ENCODE measurements at regions not wholly inside any gene's neighbourhood (a gene's known extent, or its start where the extent isn't known, plus 50 kb on each side); places are given as distances from the start of the nearest gene placed in this dataset.
"Not testable (repeated sequence)": the region's sequence is repeated elsewhere in the genome, so short reads cannot be mapped to it uniquely, and the experiment has no call there.

GRCh38 chr4:160746585-160746984 lies 1417.2 kb downstream of the FSTL5 start:
- not testable (repeated sequence) for DNase-seq

DNA sequence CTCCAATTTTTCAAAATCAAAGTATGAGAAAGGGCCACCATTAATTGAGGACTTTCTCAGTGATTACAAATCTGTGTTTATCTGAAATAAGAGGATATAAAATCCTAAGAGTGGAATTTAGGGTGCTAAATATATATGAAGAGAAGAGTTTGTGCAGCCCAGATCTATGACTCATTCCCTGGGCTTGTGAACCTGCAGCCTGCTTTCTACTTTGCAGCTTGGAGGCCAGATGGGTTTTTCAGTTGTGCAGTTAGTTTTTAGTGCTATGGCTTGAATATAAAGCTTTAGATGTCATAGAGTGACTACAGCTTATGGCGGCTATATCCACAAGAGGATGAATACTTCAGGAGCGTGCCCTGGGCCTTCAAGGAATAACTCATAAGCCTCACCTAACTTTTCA lies 1391.1 kb downstream of the FSTL5 start:
- DNase-seq: no peak

GRCh38 chr4:160795216-160795615 lies 1368.6 kb downstream of the FSTL5 start:
- DNase-seq: no peak

DNA sequence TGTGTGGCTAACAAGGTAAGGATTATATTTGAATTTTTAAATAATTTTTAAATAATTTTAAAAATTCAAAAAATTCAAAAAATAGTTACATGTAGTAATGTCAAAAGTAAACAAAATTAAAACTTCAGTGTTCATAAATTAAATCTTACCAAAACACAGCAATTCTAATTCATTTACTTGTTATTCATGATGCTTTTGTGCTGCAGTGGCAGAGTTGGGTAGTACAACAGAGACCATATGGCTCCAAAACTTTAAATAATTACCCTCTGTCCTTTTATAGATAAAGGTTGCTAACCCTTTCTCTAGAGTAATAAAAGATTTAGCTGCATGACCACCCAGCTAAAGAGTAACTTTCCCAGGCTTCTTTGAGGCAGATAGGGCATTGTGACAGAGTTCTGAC lies 1355.6 kb downstream of the FSTL5 start:
- no peak for DNase-seq

GRCh38 chr4:160809576-160809975 lies 1354.2 kb downstream of the FSTL5 start:
- no peak for DNase-seq

- no peak for DNase-seq
Measured at GRCh38 chr4:160810424-160810823, 1353.4 kb downstream of the FSTL5 start.

GRCh38 chr4:160810941-160811340 lies 1352.9 kb downstream of the FSTL5 start:
- DNase-seq: no peak

- DNase-seq: no peak
Measured at GRCh38 chr4:160811956-160812355, 1351.8 kb downstream of the FSTL5 start.

- no peak for DNase-seq
Measured at GRCh38 chr4:160814726-160815125, 1349.1 kb downstream of the FSTL5 start.

GRCh38 chr4:160818571-160818970 lies 1345.2 kb downstream of the FSTL5 start:
- DNase-seq: no peak

DNA sequence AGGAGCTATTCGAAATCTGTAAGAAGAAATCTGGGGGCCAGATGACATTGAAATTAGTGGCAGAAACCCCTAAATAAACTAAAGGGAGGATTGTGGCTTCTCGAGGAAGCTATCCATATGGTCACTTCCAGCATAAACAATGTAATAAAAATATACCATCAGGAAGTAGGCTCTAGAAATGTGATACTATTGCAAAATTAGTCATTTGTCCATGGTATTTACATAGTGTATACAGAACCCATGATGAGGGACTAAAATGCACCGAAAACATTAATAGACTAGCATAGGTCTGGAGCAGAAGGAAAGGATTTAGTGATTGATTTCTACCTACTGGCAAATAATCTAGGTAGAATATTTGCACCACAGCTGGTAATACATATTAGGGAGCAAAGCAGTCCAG lies 1344.0 kb downstream of the FSTL5 start:
- no peak for DNase-seq

- no peak for DNase-seq
Measured at GRCh38 chr4:160824481-160824880, 1339.3 kb downstream of the FSTL5 start.

DNA sequence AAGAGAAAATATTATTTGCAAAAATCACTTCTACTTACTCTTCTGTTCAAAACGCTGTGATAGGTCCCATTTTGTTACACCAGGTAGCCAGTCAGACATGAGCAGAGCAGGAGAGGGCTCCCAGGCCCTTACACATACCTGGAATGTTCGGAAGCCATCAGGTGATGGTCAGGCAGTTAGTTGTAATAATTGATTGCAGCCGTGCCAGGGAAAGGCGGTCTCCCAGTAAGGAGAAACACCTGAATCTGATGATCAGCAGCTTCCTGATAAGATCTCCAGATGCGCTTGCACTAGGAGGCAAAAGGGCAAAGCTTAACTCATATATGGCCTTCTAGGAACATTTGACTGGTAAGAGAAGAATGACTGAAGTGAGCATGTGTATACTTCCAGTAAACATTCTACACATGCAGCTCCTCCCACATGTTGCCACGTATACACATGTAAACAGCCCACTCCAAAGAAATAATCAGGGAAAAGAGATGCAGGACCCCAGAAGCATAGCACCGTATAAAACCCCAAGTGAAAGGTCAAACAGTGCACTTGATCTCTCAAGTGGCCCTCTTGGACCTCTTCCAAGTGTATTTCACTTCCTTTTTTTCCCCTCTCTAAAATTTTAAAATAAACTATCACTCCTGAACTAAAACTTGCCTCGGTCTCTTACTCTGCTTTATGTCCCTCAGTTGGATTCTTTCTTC lies 1338.0 kb downstream of the FSTL5 start:
- no peak for DNase-seq

- no peak for DNase-seq
Measured at GRCh38 chr4:160826339-160826679, 1337.5 kb downstream of the FSTL5 start.

- no peak for DNase-seq
Measured at GRCh38 chr4:160831165-160831922, 1332.5 kb downstream of the FSTL5 start.

DNA sequence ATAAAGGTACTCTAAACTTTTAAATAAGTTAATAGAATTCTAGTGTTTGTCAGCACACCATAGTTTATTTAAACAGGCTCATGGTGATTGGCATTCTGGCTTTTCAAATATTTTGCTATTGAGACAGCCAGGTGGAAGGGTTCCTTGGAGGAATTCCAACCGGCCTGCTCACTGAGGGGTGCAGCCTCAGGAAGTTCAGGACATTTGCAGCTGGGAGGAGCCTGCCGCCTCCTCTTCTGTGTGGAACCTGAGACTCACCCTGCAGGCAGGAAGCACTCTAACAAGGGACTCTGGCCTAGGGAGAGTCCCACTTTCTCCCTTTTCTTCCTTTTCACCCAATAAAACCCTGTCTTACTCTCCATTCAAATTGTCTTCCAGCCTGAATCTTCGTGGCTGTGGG lies 1328.0 kb downstream of the FSTL5 start:
- no peak for DNase-seq

GRCh38 chr4:160836431-160836830 lies 1327.4 kb downstream of the FSTL5 start:
- DNase-seq: no peak

- DNase-seq: no peak
Measured at GRCh38 chr4:160846121-160846520, 1317.7 kb downstream of the FSTL5 start.

DNA sequence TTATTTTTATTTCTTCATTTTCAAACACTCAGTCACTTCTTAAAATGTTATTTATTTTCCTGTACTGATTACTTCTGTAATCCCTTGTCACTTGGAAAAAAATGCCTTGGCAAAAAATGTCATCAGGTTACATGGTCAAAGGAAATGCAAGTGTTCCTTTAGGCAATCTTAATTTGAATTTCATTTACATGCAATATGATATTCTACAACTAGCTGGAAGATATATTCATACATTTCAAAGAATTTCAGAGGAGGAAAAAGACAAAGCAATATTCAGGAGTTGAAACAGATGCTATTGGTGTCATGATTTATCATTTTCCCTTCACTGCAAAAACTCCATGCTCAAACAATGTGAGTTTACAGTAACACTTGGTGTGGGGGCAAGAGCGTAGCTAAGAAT lies 1316.6 kb downstream of the FSTL5 start:
- DNase-seq: no peak

DNA sequence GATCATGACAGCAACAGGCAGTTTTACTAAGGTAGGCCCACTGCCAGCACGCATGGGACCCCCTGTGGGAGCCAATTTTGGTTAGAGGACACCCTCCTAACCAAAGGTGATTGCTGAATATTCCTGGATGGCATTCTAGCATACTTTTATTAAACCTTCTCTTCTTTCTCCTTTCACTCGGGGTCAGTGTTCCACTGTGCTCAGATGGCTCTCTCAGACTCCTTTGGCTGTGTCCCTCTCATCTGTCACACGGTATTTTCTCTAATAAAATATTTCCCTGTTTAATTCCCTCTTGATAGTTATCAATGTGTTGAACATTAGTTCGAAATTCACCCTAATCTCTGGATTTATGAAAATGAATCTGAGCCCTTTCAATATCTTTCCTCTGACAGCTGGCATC lies 1315.3 kb downstream of the FSTL5 start:
- no peak for DNase-seq

GRCh38 chr4:160848901-160849760 lies 1314.7 kb downstream of the FSTL5 start:
- no peak for DNase-seq

GRCh38 chr4:160864253-160864652 lies 1299.5 kb downstream of the FSTL5 start:
- DNase-seq: no peak

DNA sequence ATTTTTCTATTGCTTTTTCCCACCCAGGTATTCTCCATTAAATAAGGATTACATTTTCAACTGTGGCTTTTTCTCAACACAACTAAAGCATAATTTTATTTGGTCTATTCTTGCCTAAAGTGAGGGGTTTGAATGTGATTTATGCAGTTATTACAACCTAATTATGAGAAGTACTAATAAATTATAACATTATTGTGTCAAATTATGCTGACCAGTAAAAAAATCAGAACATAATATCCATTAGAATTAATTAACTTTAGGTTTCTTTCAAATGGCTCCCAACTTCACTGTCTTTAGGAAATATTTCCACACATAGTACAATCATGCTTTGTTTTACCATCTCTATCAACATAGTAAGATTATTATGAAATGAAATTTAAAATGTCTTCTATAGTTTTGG lies 1293.9 kb downstream of the FSTL5 start:
- DNase-seq: no peak

DNA sequence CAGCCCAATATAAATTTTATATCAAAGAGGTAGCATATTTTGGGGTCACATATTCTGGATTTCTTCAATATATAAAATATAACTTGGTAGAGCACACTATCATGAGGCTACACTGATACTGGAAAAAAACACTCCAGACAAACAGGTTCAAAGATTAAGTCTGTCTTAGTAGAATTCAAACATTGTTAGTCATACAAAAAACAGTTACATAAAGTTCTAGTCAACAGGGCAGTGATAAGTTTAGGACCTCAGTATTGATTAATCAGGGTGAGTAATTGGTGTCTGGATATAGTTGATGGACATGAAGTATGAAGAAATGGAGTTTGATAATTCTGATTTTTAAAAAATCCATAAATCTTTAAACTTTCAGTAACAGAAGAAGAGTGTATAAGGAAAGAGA lies 1291.3 kb downstream of the FSTL5 start:
- DNase-seq: no peak

Measured in NCI-H2227 treated with DMSO at 0.1 percent for 48 hours (cell line).